ENCODE measurements at regions not wholly inside any gene's neighbourhood (a gene's known extent, or its start where the extent isn't known, plus 50 kb on each side); places are given as distances from the start of the nearest gene placed in this dataset.

- H3K9me3 ChIP-seq = no peaks in the 10 kb centered on the region
- TF ChIP-seq CTCF (IDR thresholded peaks at IDR 0.05 in 4 of 5, conservative IDR thresholded peaks at IDR 0.05 in 1 of 5) = no peak
- TF ChIP-seq POLR2A (IDR thresholded peaks at IDR 0.05) = no peak
- no peak for DNase-seq
- H3K4me3 ChIP-seq = no peak overlapping the region
- no peaks in the 10 kb centered on the region for H3K36me3 ChIP-seq
- intact Hi-C loops (cut with DNase I; ENCODE audit: low total_unique reads) (no loop called here), in situ Hi-C loops (cut with MboI; ENCODE audit: low sequenced_read_pairs in 4 of 4) (no loop called here)
- H3K27ac ChIP-seq = no peak overlapping the region
- ATAC-seq = no peak
- peaks cover 0 to 15% of the 10 kb centered on the region in 2 donors for H3K4me1 ChIP-seq
- H3K27me3 ChIP-seq = no peaks in the 10 kb centered on the region
Measured at GRCh38 chr2:205848601-205849000, 166.3 kb downstream of the NRP2 start.

Measured in gastrocnemius medialis (tissue), 4 donors.